ENCODE measurements at regions not wholly inside any gene's neighbourhood (a gene's known extent, or its start where the extent isn't known, plus 50 kb on each side); places are given as distances from the start of the nearest gene placed in this dataset.
A peak's percentile ranks its signal among the peaks of the same experiment; 100 is the strongest.

DNA sequence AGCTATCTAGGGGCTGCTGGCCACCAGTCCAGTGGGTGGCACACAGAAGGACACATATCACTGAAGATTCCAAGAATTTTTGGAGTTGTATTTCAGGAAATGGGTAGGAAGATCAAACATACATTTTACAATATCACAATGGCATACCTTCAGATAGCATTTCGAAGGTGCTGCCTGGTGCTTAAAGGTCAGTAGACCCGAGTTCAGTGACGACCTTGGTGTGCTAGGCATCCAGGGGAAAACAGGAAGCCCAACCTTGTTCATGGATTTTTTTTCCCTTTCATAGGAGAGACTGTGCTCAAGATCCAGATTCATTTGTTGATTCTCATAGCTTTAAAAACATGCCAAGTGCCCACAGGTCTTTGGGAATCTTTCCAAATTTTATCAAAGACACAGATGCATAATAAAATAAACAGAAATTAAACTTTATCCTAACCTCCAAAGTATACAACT lies 51.0 kb upstream of the RCBTB2 start:
- H3K18ac ChIP-seq (ENCODE audit: low read depth in 1 of 2, low read length in 2 of 2), result no peak overlapping the region
- 81% methylated on average over 3 of the region's 3 CpGs for WGBS
- H3K14ac ChIP-seq (ENCODE audit: low read length in 2 of 2), result no peak overlapping the region

DNA sequence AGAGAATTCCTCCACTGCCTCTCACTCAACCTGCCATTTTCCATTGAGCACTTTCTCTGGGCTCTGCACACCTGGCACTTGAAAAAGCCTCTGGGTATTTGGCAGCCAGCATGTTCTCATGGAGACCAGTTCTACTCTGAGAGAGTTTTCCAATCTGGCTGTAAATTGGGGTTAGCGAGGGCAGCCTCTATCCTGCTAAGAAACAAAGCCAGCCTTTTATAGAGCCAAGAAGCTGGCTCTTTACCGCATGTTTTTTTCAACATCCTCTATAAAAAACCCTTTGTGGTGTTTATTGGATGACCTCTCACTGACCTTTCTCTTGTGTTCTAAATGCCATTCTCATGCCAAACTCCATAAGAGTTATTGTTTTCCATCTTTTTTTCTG lies 52.6 kb upstream of the RCBTB2 start:
- Histone ChIP-seq H3K27me3 (ENCODE audit: control insufficient read depth in 1 of 2, insufficient read depth in 1 of 2, low read length in 2 of 2) (peaks cover 0 to 15% of the 10 kb centered on the region in 2 experiments), H2BK12ac (ENCODE audit: low read length in 2 of 2) (no peak overlapping the region), H3K23ac (ENCODE audit: low read length in 2 of 2) (no peak overlapping the region), H2BK15ac (ENCODE audit: low read depth, poor library complexity, severe bottlenecking) (no peak overlapping the region), H3K9ac (ENCODE audit: low read length) (no peak overlapping the region), H2AK5ac (ENCODE audit: low read length, severe bottlenecking) (peak overlapping the region; percentile 54), H3K36me3 (ENCODE audit: control insufficient read depth in 1 of 2, insufficient read depth in 2 of 2, low read depth in 1 of 2, low read length in 2 of 2) (no peaks in the 10 kb centered on the region), H3K9me3 (ENCODE audit: control insufficient read depth, low read length) (no peaks in the 10 kb centered on the region), H3K4me2 (ENCODE audit: low read length, poor library complexity, severe bottlenecking) (no peak overlapping the region), H3K4me1 (ENCODE audit: control insufficient read depth, insufficient read depth, low read depth, low read length) (peaks cover 5% of the 10 kb centered on the region), H2BK5ac (ENCODE audit: low read depth, low read length, poor library complexity, severe bottlenecking) (no peak overlapping the region), H2BK120ac (ENCODE audit: low read depth, low read length) (no peak overlapping the region), H3K14ac (ENCODE audit: low read length in 2 of 2) (no peak overlapping the region), H3K4me3 (ENCODE audit: insufficient read depth in 1 of 2, low read depth in 1 of 2, low read length in 2 of 2) (no peak overlapping the region), H4K8ac (ENCODE audit: low read length) (no peak overlapping the region), H3K18ac (ENCODE audit: low read depth in 1 of 2, low read length in 2 of 2) (no peak overlapping the region), H3K4ac (ENCODE audit: low read depth in 1 of 2, low read length in 2 of 2) (no peak overlapping the region), H3K27ac (ENCODE audit: low read length, poor library complexity, severe bottlenecking) (no peak overlapping the region), H3K79me1 (replicated peaks; ENCODE audit: low read length, poor library complexity, severe bottlenecking) (no peaks in the 10 kb centered on the region), H2AFZ (ENCODE audit: low read depth, low read length) (no peak overlapping the region), H4K91ac (ENCODE audit: low read length) (no peak overlapping the region)
- 40% methylated on average over 2 of the region's 2 CpGs for WGBS
- no peak for DNase-seq

More for the DNA sequence above, 51.0 kb upstream of the RCBTB2 start:
- Histone ChIP-seq H3K9me3 (ENCODE audit: control insufficient read depth, low read length) (no peaks in the 10 kb centered on the region), H3K36me3 (ENCODE audit: control insufficient read depth in 1 of 2, insufficient read depth in 2 of 2, low read depth in 1 of 2, low read length in 2 of 2) (no peaks in the 10 kb centered on the region), H3K27ac (ENCODE audit: low read length, poor library complexity, severe bottlenecking) (no peak overlapping the region), H2BK12ac (ENCODE audit: low read length in 2 of 2) (no peak overlapping the region), H2BK5ac (ENCODE audit: low read depth, low read length, poor library complexity, severe bottlenecking) (no peak overlapping the region), H3K4me3 (ENCODE audit: insufficient read depth in 1 of 2, low read depth in 1 of 2, low read length in 2 of 2) (no peak overlapping the region), H3K4me2 (ENCODE audit: low read length, poor library complexity, severe bottlenecking) (no peak overlapping the region), H3K9ac (ENCODE audit: low read length) (no peak overlapping the region), H2BK120ac (ENCODE audit: low read depth, low read length) (no peak overlapping the region), H3K23ac (ENCODE audit: low read length in 2 of 2) (no peak overlapping the region), H2AFZ (ENCODE audit: low read depth, low read length) (no peak overlapping the region), H4K8ac (ENCODE audit: low read length) (no peak overlapping the region), H3K4ac (ENCODE audit: low read depth in 1 of 2, low read length in 2 of 2) (no peak overlapping the region), H2BK15ac (ENCODE audit: low read depth, poor library complexity, severe bottlenecking) (no peak overlapping the region), H3K4me1 (ENCODE audit: control insufficient read depth, insufficient read depth, low read depth, low read length) (peaks cover 1% of the 10 kb centered on the region), H3K27me3 (ENCODE audit: control insufficient read depth in 1 of 2, insufficient read depth in 1 of 2, low read length in 2 of 2) (peaks cover 0 to 15% of the 10 kb centered on the region in 2 experiments), H3K79me1 (replicated peaks; ENCODE audit: low read length, poor library complexity, severe bottlenecking) (no peaks in the 10 kb centered on the region), H4K91ac (ENCODE audit: low read length) (no peak overlapping the region), H2AK5ac (ENCODE audit: low read length, severe bottlenecking) (no peak overlapping the region)
- no peak for DNase-seq

DNA sequence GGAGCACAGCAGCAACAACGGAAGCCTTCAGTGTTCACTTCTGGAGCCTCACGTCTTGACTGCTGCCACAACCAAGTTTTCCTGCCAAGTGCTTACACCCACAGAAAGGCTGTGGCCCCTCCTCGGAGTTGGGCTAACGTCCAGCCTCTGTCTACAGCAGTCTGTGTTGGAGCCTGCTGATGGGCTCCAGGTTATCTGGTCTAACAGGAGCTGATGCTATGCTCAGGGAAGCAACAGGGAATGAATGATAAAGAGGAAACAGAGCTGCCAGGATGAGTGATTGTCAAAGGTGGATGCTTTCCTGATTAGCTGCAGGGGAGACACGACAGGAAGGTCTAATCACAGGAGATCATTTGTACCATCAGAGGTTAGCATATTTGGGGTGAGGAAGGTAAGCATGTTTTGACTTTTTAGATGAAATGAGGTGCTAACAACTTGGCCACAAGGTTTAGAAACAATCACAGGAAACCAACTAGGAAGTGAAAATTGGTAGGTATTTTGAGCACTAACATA lies 53.8 kb upstream of the RCBTB2 start:
- Histone ChIP-seq H3K4me2 (ENCODE audit: low read length, poor library complexity, severe bottlenecking) (no peak overlapping the region), H3K4ac (ENCODE audit: low read depth in 1 of 2, low read length in 2 of 2) (no peak overlapping the region), H3K14ac (ENCODE audit: low read length in 2 of 2) (no peak overlapping the region), H3K79me1 (replicated peaks; ENCODE audit: low read length, poor library complexity, severe bottlenecking) (no peaks in the 10 kb centered on the region), H2BK15ac (ENCODE audit: low read depth, poor library complexity, severe bottlenecking) (no peak overlapping the region), H3K9ac (ENCODE audit: low read length) (no peak overlapping the region), H3K18ac (ENCODE audit: low read depth in 1 of 2, low read length in 2 of 2) (no peak overlapping the region), H3K4me1 (ENCODE audit: control insufficient read depth, insufficient read depth, low read depth, low read length) (peaks cover 10% of the 10 kb centered on the region), H3K23ac (ENCODE audit: low read length in 2 of 2) (no peak overlapping the region), H3K36me3 (ENCODE audit: control insufficient read depth in 1 of 2, insufficient read depth in 2 of 2, low read depth in 1 of 2, low read length in 2 of 2) (no peaks in the 10 kb centered on the region), H2BK12ac (ENCODE audit: low read length in 2 of 2) (no peak overlapping the region), H2AK5ac (ENCODE audit: low read length, severe bottlenecking) (peak overlapping the region; percentile 21), H2BK120ac (ENCODE audit: low read depth, low read length) (no peak overlapping the region), H2AFZ (ENCODE audit: low read depth, low read length) (no peak overlapping the region), H4K8ac (ENCODE audit: low read length) (no peak overlapping the region), H3K27me3 (ENCODE audit: control insufficient read depth in 1 of 2, insufficient read depth in 1 of 2, low read length in 2 of 2) (peaks cover 0 to 15% of the 10 kb centered on the region in 2 experiments), H3K4me3 (ENCODE audit: insufficient read depth in 1 of 2, low read depth in 1 of 2, low read length in 2 of 2) (no peak overlapping the region), H3K9me3 (ENCODE audit: control insufficient read depth, low read length) (no peaks in the 10 kb centered on the region), H2BK5ac (ENCODE audit: low read depth, low read length, poor library complexity, severe bottlenecking) (no peak overlapping the region), H3K27ac (ENCODE audit: low read length, poor library complexity, severe bottlenecking) (no peak overlapping the region), H4K91ac (ENCODE audit: low read length) (no peak overlapping the region)
- no peak for DNase-seq
- WGBS, result 70% methylated on average over 5 of the region's 5 CpGs

DNA sequence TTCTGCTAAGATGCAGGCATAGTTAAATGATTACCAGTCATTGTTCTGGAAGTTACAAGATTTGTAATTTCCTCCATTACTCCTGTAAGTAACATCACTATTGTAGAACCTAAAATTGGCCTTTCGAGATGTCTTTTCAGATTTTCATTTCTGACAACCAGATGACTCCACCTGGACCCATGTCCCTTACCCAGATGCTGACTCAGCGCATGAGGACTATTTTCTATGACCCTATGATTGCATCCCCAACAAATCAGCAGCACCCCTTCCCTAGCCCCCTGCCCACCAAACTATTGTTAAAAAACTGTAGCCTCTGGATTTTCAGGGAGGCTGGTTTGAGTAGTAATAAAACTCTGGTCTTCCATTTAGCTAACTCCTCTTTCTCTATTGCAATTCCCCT lies 55.2 kb upstream of the RCBTB2 start:
- Histone ChIP-seq H3K4me2 (ENCODE audit: low read length, poor library complexity, severe bottlenecking) (no peak overlapping the region), H3K4ac (ENCODE audit: low read depth in 1 of 2, low read length in 2 of 2) (no peak overlapping the region), H2BK120ac (ENCODE audit: low read depth, low read length) (no peak overlapping the region), H2BK12ac (ENCODE audit: low read length in 2 of 2) (no peak overlapping the region), H3K4me3 (ENCODE audit: insufficient read depth in 1 of 2, low read depth in 1 of 2, low read length in 2 of 2) (no peak overlapping the region), H2BK5ac (ENCODE audit: low read depth, low read length, poor library complexity, severe bottlenecking) (no peak overlapping the region), H3K9ac (ENCODE audit: low read length) (no peak overlapping the region), H3K27me3 (ENCODE audit: control insufficient read depth in 1 of 2, insufficient read depth in 1 of 2, low read length in 2 of 2) (peaks cover 0 to 8% of the 10 kb centered on the region in 2 experiments), H2AFZ (ENCODE audit: low read depth, low read length) (no peak overlapping the region), H3K18ac (ENCODE audit: low read depth in 1 of 2, low read length in 2 of 2) (no peak overlapping the region), H3K27ac (ENCODE audit: low read length, poor library complexity, severe bottlenecking) (no peak overlapping the region), H2BK15ac (ENCODE audit: low read depth, poor library complexity, severe bottlenecking) (no peak overlapping the region), H2AK5ac (ENCODE audit: low read length, severe bottlenecking) (peak overlapping the region; percentile 89), H3K4me1 (ENCODE audit: control insufficient read depth, insufficient read depth, low read depth, low read length) (peaks cover 10% of the 10 kb centered on the region), H3K36me3 (ENCODE audit: control insufficient read depth in 1 of 2, insufficient read depth in 2 of 2, low read depth in 1 of 2, low read length in 2 of 2) (no peaks in the 10 kb centered on the region), H4K91ac (ENCODE audit: low read length) (no peak overlapping the region), H3K9me3 (ENCODE audit: control insufficient read depth, low read length) (no peaks in the 10 kb centered on the region), H3K79me1 (replicated peaks; ENCODE audit: low read length, poor library complexity, severe bottlenecking) (no peaks in the 10 kb centered on the region), H4K8ac (ENCODE audit: low read length) (no peak overlapping the region), H3K14ac (ENCODE audit: low read length in 2 of 2) (no peak overlapping the region), H3K23ac (ENCODE audit: low read length in 2 of 2) (no peak overlapping the region)
- 93% methylated on average over 2 of the region's 2 CpGs for WGBS
- DNase-seq, result no peak
